ENCODE measurements at regions not wholly inside any gene's neighbourhood (a gene's known extent, or its start where the extent isn't known, plus 50 kb on each side); places are given as distances from the start of the nearest gene placed in this dataset.

DNA sequence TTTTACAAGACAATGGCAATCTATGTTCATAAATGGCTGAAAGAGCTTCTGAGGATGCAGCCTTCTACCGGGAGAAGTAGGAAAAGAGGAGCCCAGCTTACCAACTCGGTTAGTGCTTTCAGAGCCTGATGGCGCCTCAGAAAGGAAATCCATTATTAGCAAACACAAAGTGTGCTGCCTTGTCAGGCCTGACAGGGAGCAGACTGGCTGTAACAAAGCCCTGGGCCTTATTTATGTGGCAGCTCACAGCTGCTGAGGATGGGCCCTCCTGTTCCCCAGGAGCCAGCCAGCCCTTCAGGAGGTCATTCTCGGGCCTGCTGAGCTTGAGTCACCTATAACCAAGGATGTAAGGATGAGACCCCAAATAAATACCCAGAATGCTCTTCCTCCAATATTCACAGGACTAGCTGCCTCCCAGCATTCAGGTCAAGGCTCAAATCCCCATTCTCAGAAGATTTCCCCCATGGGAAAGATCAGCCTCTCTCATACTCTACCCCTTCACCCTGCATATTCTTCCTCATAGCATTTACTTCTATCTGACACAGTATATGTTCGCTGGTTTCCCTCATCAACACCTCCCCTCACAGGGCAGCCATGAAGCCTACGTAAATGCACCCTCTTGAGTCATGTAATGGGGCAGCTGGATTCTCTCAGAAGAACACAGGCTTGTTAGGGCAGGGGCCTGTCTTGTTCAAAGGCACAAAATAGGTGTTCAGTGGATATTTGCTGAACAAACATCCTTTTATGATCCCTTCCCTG, 227.0 kb upstream of the RASGEF1B start:
- Mint-ChIP-seq H3K4me1 (peaks cover 15% of the 10 kb centered on the region), H3K4me3 (no peak overlapping the region), H3K9me3 (peaks cover 0 to 4% (median 0%) of the 10 kb centered on the region in 7 donors), H3K27me3 (ENCODE audit: low read depth in 3 of 3) (no peaks in the 10 kb centered on the region), H3K27ac (no peak overlapping the region), H3K36me3 (no peaks in the 10 kb centered on the region)
- no peak overlapping the region for H3K4me2 ChIP-seq (replicated peaks; ENCODE audit: extremely low read depth, low read length, poor library complexity, severe bottlenecking)
- H3K4me3 ChIP-seq (replicated peaks in 1 of 3; ENCODE audit: low read depth in 2 of 3, low read length in 3 of 3) = no peak overlapping the region
- WGBS (ENCODE audit: insufficient coverage) = 87% methylated on average over 5 of the region's 6 CpGs
- intact Hi-C loops (cut with micrococcal nuclease) = no loop called here
- H3K27me3 ChIP-seq (ENCODE audit: control insufficient read depth in 2 of 2, insufficient read depth in 2 of 2, low read length in 2 of 2) = no peaks in the 10 kb centered on the region
- no peaks in the 10 kb centered on the region for H3K9me3 ChIP-seq (replicated peaks in 1 of 2; ENCODE audit: control insufficient read depth in 1 of 2, insufficient read depth in 1 of 2, low read length in 2 of 2)
- H3K9ac ChIP-seq (ENCODE audit: insufficient read depth, low read length, poor library complexity, severe bottlenecking) = no peak overlapping the region
- H4K20me1 ChIP-seq (ENCODE audit: insufficient read depth, low read length) = no peaks in the 10 kb centered on the region
- H3K27ac ChIP-seq (ENCODE audit: low read depth in 1 of 2, low read length in 2 of 2) = no peak overlapping the region
- H3K36me3 ChIP-seq (replicated peaks in 1 of 2; ENCODE audit: control insufficient read depth in 1 of 2, insufficient read depth in 2 of 2, low read length in 2 of 2) = no peaks in the 10 kb centered on the region
- DNase-seq = no peak
- TF ChIP-seq, protein P1, sequence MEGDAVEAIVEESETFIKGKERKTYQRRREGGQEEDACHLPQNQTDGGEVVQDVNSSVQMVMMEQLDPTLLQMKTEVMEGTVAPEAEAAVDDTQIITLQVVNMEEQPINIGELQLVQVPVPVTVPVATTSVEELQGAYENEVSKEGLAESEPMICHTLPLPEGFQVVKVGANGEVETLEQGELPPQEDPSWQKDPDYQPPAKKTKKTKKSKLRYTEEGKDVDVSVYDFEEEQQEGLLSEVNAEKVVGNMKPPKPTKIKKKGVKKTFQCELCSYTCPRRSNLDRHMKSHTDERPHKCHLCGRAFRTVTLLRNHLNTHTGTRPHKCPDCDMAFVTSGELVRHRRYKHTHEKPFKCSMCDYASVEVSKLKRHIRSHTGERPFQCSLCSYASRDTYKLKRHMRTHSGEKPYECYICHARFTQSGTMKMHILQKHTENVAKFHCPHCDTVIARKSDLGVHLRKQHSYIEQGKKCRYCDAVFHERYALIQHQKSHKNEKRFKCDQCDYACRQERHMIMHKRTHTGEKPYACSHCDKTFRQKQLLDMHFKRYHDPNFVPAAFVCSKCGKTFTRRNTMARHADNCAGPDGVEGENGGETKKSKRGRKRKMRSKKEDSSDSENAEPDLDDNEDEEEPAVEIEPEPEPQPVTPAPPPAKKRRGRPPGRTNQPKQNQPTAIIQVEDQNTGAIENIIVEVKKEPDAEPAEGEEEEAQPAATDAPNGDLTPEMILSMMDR (IDR thresholded peaks at IDR 0.05) = no peak
- no peaks in the 10 kb centered on the region for H3K79me2 ChIP-seq (ENCODE audit: insufficient read depth, low read length)
- no peak overlapping the region for H2AFZ ChIP-seq (ENCODE audit: insufficient read depth, low read depth, low read length, poor library complexity, severe bottlenecking)
- H3K4me1 ChIP-seq (ENCODE audit: control insufficient read depth in 1 of 2, insufficient read depth in 2 of 2, low read length in 2 of 2) = peaks cover 10 to 11% of the 10 kb centered on the region in 2 donors

GRCh38 chr4:81694176-81694913, 222.6 kb upstream of the RASGEF1B start:
- no peak overlapping the region for H3K4me3 Mint-ChIP-seq
- Histone ChIP-seq H3K9me3 (replicated peaks in 1 of 2; ENCODE audit: control insufficient read depth in 1 of 2, insufficient read depth in 1 of 2, low read length in 2 of 2) (no peaks in the 10 kb centered on the region), H3K9ac (ENCODE audit: insufficient read depth, low read length, poor library complexity, severe bottlenecking) (no peak overlapping the region), H3K4me2 (replicated peaks; ENCODE audit: extremely low read depth, low read length, poor library complexity, severe bottlenecking) (no peak overlapping the region), H4K20me1 (ENCODE audit: insufficient read depth, low read length) (no peaks in the 10 kb centered on the region), H3K27me3 (ENCODE audit: control insufficient read depth in 2 of 2, insufficient read depth in 2 of 2, low read length in 2 of 2) (no peaks in the 10 kb centered on the region), H3K79me2 (ENCODE audit: insufficient read depth, low read length) (no peaks in the 10 kb centered on the region), H3K4me3 (replicated peaks in 1 of 3; ENCODE audit: low read depth in 2 of 3, low read length in 3 of 3) (no peak overlapping the region), H2AFZ (ENCODE audit: insufficient read depth, low read depth, low read length, poor library complexity, severe bottlenecking) (peak overlapping the region; percentile 18), H3K27ac (ENCODE audit: low read depth in 1 of 2, low read length in 2 of 2) (no peak overlapping the region), H3K36me3 (replicated peaks in 1 of 2; ENCODE audit: control insufficient read depth in 1 of 2, insufficient read depth in 2 of 2, low read length in 2 of 2) (no peaks in the 10 kb centered on the region), H3K4me1 (ENCODE audit: control insufficient read depth in 1 of 2, insufficient read depth in 2 of 2, low read length in 2 of 2) (peaks cover 13 to 14% of the 10 kb centered on the region in 2 donors)
- H3K36me3 Mint-ChIP-seq = no peaks in the 10 kb centered on the region
- intact Hi-C loops (cut with micrococcal nuclease) = no loop called here
- H3K9me3 Mint-ChIP-seq = no peaks in the 10 kb centered on the region
- peak in 1 of 3 donors; percentile 25 for DNase-seq
- peak overlapping the region in 5 of 7 donors; percentile 1 to 46 (median 26) for H3K27ac Mint-ChIP-seq
- 0% methylated on average over 1 of the region's 5 CpGs for WGBS (ENCODE audit: insufficient coverage)
- H3K27me3 Mint-ChIP-seq (ENCODE audit: low read depth in 3 of 3) = no peaks in the 10 kb centered on the region
- peaks cover 21% of the 10 kb centered on the region for H3K4me1 Mint-ChIP-seq
- TF ChIP-seq, protein P1 (IDR thresholded peaks at IDR 0.05) = no peak

Measured in CD14-positive monocyte (primary cell).